ENCODE measurements at regions not wholly inside any gene's neighbourhood (a gene's known extent, or its start where the extent isn't known, plus 50 kb on each side); places are given as distances from the start of the nearest gene placed in this dataset.

DNA sequence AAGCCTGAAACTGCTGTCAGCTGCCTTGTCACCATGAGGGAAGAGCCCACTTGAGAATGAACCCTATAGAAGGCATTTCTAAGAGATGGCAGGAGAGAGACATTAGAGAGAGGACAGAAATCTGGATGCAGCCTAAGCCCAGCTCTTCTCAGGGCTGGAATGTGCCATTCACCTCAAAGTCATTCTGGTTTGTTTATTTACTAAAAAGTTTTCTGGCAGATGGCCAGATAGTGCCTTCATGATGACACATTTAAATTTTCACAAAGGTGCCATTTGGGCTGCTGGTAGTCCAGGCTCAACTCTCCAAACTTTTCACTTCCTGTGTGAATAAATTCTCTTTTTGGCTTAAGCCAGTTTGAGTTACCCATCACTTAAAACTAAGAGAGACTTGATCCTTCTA lies 144.6 kb upstream of the ZNF366 start:
- TF ChIP-seq, protein P1, sequence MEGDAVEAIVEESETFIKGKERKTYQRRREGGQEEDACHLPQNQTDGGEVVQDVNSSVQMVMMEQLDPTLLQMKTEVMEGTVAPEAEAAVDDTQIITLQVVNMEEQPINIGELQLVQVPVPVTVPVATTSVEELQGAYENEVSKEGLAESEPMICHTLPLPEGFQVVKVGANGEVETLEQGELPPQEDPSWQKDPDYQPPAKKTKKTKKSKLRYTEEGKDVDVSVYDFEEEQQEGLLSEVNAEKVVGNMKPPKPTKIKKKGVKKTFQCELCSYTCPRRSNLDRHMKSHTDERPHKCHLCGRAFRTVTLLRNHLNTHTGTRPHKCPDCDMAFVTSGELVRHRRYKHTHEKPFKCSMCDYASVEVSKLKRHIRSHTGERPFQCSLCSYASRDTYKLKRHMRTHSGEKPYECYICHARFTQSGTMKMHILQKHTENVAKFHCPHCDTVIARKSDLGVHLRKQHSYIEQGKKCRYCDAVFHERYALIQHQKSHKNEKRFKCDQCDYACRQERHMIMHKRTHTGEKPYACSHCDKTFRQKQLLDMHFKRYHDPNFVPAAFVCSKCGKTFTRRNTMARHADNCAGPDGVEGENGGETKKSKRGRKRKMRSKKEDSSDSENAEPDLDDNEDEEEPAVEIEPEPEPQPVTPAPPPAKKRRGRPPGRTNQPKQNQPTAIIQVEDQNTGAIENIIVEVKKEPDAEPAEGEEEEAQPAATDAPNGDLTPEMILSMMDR (optimal IDR thresholded peaks at IDR 0.05 in 1 of 3, IDR thresholded peaks at IDR 0.05 in 1 of 3, conservative IDR thresholded peaks at IDR 0.05 in 1 of 3; ENCODE audit: extremely low read depth in 1 of 3, insufficient read depth in 2 of 3, low read length in 3 of 3): no peak
- TF ChIP-seq EZH2 (IDR thresholded peaks at IDR 0.05; ENCODE audit: low read length): no peak
